ENCODE measurements at regions not wholly inside any gene's neighbourhood (a gene's known extent, or its start where the extent isn't known, plus 50 kb on each side); places are given as distances from the start of the nearest gene placed in this dataset.
"Not testable (repeated sequence)": the region's sequence is repeated elsewhere in the genome, so short reads cannot be mapped to it uniquely, and the experiment has no call there.

DNA sequence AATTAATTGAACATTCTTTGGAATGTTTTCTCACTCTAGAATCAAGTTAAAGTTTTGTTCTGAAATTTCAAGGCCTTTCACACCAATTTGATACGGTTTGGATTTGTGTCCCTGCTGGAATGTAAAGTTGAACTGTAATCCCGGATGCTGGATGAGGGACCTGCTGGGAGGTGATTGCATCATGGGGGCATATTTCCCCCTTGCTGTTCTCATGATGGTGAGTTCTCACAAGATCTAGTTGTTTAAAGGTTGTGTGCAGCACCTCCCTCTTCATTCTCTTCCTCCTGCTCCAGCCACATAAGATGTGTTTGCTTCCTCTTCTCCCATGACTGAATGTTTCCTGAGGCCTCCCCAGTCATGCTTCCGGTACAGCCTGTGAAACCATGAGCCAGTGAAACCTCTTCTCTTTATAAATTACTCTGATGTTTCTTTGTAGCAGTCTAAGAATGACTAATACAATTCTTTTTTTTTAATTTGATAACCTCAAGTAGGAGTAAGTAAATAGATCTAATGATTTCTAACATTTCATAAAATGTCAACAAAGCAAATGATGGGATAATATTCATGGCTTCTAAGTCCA is 144.2 kb upstream of the CDH7 start:
- Histone ChIP-seq H3K4me3 (no peak overlapping the region), H3K27ac (no peak overlapping the region), H3K36me3 (no peaks in the 10 kb centered on the region), H3K27me3 (replicated peaks; ENCODE audit: insufficient read depth) (no peaks in the 10 kb centered on the region), H3K9me3 (no peaks in the 10 kb centered on the region), H3K4me1 (replicated peaks) (no peaks in the 10 kb centered on the region)
- DNase-seq (ENCODE audit: low spot score), result no peak
- intact Hi-C loops (cut with DNase I), result no loop called here
- TF ChIP-seq POLR2AphosphoS5 (IDR thresholded peaks at IDR 0.05) (no peak), POLR2A (IDR thresholded peaks at IDR 0.05) (no peak)
- TF ChIP-seq, protein P1, sequence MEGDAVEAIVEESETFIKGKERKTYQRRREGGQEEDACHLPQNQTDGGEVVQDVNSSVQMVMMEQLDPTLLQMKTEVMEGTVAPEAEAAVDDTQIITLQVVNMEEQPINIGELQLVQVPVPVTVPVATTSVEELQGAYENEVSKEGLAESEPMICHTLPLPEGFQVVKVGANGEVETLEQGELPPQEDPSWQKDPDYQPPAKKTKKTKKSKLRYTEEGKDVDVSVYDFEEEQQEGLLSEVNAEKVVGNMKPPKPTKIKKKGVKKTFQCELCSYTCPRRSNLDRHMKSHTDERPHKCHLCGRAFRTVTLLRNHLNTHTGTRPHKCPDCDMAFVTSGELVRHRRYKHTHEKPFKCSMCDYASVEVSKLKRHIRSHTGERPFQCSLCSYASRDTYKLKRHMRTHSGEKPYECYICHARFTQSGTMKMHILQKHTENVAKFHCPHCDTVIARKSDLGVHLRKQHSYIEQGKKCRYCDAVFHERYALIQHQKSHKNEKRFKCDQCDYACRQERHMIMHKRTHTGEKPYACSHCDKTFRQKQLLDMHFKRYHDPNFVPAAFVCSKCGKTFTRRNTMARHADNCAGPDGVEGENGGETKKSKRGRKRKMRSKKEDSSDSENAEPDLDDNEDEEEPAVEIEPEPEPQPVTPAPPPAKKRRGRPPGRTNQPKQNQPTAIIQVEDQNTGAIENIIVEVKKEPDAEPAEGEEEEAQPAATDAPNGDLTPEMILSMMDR (IDR thresholded peaks at IDR 0.05), result no peak
- 77% methylated on average over 3 of the region's 3 CpGs for WGBS

DNA sequence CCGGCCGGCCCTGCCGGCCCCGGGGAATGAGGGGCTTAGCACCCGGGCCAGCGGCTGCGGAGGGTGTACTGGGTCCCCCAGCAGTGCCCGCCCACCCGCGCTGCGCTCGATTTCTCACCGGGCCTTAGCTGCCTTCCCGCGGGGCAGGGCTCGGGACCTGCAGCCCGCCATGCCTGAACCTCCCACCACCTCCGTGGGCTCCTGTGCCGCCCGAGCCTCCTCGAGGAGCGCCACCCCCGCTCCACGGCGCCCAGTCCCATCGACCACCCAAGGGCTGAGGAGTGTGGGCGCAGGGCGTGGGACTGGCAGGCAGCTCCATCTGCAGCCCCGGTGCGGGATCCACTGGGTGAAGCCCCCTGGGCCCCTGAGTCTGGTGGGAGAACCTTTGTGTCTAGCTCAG is 145.5 kb upstream of the CDH7 start:
- DNase-seq (ENCODE audit: low spot score); intact Hi-C loops (cut with DNase I); H3K36me3 ChIP-seq; H3K4me1 ChIP-seq (replicated peaks); H3K9me3 ChIP-seq; H3K4me3 ChIP-seq; H3K27ac ChIP-seq; H3K27me3 ChIP-seq (replicated peaks; ENCODE audit: insufficient read depth): not testable (repeated sequence)
- whole genome bisulfite sequencing, result 98% methylated on average over 28 of the region's 30 CpGs

DNA sequence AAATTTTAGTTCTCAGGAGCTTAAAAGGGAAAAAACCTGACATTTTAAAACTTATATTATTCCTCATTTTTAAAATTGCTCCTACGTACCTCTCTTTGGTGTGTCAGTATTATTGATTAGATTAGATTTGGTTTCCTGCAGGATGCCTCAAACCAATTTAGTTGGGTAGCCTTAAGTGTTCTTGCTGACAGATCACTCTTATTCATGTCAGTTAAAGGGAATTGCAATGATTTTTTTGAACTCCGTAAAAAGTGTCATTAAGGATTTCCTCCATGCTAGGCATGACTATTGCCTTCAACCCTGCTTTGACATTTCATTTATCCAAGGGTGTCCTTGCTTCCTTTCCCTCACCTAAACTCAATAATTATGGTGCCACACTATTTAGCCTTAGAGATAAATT is 149.0 kb upstream of the CDH7 start:
- no peak overlapping the region for H3K4me3 ChIP-seq
- TF ChIP-seq, protein P1 (IDR thresholded peaks at IDR 0.05), result no peak
- TF ChIP-seq POLR2A (IDR thresholded peaks at IDR 0.05) (no peak), POLR2AphosphoS5 (IDR thresholded peaks at IDR 0.05) (no peak)
- WGBS, result 71% methylated on average over 2 of the region's 2 CpGs
- no peaks in the 10 kb centered on the region for H3K27me3 ChIP-seq (replicated peaks; ENCODE audit: insufficient read depth)
- no peak for DNase-seq (ENCODE audit: low spot score)
- intact Hi-C loops (cut with DNase I), result no loop called here
- H3K9me3 ChIP-seq, result no peaks in the 10 kb centered on the region
- no peaks in the 10 kb centered on the region for H3K4me1 ChIP-seq (replicated peaks)
- H3K27ac ChIP-seq, result no peak overlapping the region
- H3K36me3 ChIP-seq, result no peaks in the 10 kb centered on the region

DNA sequence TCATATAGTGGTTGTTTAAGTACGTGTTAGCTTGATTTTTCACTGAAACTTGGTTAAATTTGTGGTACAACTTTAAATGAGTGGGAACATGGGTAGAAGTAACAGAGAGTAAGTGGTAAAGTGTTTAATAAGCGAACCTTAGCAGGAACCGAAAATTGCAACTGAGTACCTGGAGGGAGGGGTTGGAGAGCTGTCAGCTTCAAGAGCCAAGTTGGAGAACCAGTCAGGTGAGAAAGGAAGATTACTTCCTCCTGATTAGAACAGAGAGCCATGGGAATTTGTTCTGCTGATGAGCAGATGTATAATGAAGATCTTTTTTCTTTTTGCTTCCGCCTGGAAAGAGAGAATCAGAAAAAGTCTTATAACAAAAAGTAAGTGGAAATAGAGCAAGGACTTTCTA is 158.4 kb upstream of the CDH7 start:
- Histone ChIP-seq H3K27me3 (replicated peaks; ENCODE audit: insufficient read depth) (no peaks in the 10 kb centered on the region), H3K27ac (no peak overlapping the region), H3K36me3 (no peaks in the 10 kb centered on the region), H3K4me1 (replicated peaks) (no peaks in the 10 kb centered on the region), H3K4me3 (no peak overlapping the region), H3K9me3 (no peaks in the 10 kb centered on the region)
- WGBS, result 44% methylated on average over 4 of the region's 4 CpGs
- intact Hi-C loops (cut with DNase I), result no loop called here
- DNase-seq (ENCODE audit: low spot score), result no peak
- no peak for TF ChIP-seq POLR2A (IDR thresholded peaks at IDR 0.05)
- TF ChIP-seq POLR2AphosphoS5 (IDR thresholded peaks at IDR 0.05), result no peak
- TF ChIP-seq, protein P1 (IDR thresholded peaks at IDR 0.05), result no peak

DNA sequence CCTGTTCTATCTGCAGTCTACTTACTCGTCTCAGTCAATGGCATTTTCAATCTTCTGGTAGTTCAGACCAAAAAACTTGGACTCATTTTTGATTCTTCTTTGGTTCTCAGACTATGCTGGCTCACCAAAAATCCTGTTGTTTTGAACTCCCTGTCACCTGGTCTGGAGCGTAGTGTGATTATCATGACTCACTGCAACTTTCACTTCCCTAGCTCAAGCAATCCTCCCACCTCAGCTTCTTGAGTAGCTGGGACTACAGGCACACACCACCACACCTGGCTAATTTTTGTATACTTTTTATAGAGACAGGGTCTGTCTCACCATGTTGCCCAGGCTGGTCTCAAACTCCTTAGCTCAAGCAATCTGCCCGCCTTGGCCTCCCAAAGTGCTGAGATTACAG is 163.3 kb upstream of the CDH7 start:
- H3K27me3 ChIP-seq (replicated peaks; ENCODE audit: insufficient read depth), result no peaks in the 10 kb centered on the region
- DNase-seq (ENCODE audit: low spot score), result no peak
- no peak overlapping the region for H3K27ac ChIP-seq
- intact Hi-C loops (cut with DNase I), result no loop called here
- no peak overlapping the region for H3K4me3 ChIP-seq
- no peaks in the 10 kb centered on the region for H3K9me3 ChIP-seq
- TF ChIP-seq POLR2AphosphoS5 (IDR thresholded peaks at IDR 0.05) (no peak), POLR2A (IDR thresholded peaks at IDR 0.05) (no peak)
- TF ChIP-seq, protein P1 (IDR thresholded peaks at IDR 0.05), result no peak
- 83% methylated on average over 3 of the region's 3 CpGs for WGBS
- H3K36me3 ChIP-seq, result no peaks in the 10 kb centered on the region
- H3K4me1 ChIP-seq (replicated peaks), result no peaks in the 10 kb centered on the region

DNA sequence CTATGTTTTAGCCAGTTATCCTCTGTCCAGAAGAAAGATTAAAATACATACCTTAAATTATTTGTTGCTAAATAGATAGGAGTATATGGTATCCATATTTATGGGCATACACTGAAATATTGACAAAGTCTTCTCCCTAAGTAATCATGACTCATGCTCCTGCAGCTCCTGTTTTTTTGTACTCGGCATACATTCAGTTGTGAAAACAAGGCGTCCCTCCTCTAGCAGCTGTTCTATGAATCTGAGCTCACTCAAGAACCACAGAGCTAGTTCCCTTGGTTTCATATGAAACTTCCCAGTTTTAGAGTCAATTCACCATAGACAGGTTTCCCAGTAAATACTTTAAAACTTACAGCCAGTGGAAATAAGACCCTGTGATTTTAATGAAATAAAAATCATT is 168.7 kb upstream of the CDH7 start:
- H3K27me3 ChIP-seq (replicated peaks; ENCODE audit: insufficient read depth); intact Hi-C loops (cut with DNase I); H3K9me3 ChIP-seq; H3K36me3 ChIP-seq; DNase-seq (ENCODE audit: low spot score); H3K4me3 ChIP-seq; H3K27ac ChIP-seq; H3K4me1 ChIP-seq (replicated peaks): not testable (repeated sequence)
- 50% methylated on average over 2 of the region's 2 CpGs for WGBS
